AG04449 (cell line): ENCODE measurements at regions not wholly inside any gene's neighbourhood (a gene's known extent, or its start where the extent isn't known, plus 50 kb on each side); places are given as distances from the start of the nearest gene placed in this dataset.

Source experiments
- CTCF ChIA-PET: fragments of 350-600 bp; formaldehyde crosslinking; extraction: SDS; loops from one replicate; lab custom pipeline; 2021; ENCODE audit warnings: antibody characterized with exemption; lab: Yijun Ruan, JAX
- POLR2A ChIA-PET: fragments of 400-600, 350-600 bp; formaldehyde crosslinking; extraction: SDS; loops from one replicate; lab custom pipeline; 2020; ENCODE audit warnings: antibody characterized with exemption, inconsistent platforms; lab: Yijun Ruan, JAX
- DNase-seq: peaks from one replicate; pipeline ENCODE4 v3.0.0-alpha.2; 2010; ENCODE audit warnings: low read depth, low spot score
- H3K4me3 ChIP-seq: 2 replicates; pipeline ENCODE4 v1.5.1; 2011; ENCODE audit warnings: low read depth, mild to moderate bottlenecking, control low read depth, low read length
- CTCF ChIP-seq: IDR thresholded peaks from one replicate; pipeline ENCODE4 v1.5.1; 2011; ENCODE audit warnings: mild to moderate bottlenecking, moderate library complexity, low read length, control low read depth, inconsistent platforms; ENCODE audit not compliant: insufficient read depth; ENCODE audit errors: missing control alignments

DNA sequence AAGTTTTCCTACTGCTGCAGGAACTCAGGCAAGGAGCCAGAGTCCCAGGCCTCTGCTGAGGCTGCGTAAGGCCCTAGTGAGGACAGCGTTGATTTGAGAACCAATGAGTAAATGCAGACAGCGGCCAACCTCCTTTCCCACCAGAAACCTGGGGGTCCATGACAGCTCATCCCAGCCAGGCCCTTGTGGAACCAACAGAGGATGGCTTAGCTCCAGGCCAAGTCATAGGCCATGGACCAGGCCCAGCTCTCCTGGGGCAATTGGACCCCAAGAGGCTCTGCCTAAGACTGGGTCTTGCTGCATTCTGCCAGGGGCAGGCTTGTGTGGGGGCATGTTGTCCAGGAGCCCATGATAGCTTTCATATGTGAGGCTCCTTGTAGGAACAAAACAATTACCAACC lies 65.4 kb upstream of the PPP1R3C start:
- CTCF ChIA-PET = interaction anchor here (0.9 to 2.1 kb wide), 2 partner anchors 63 to 215 kb away, joined by 3 to 7 read pairs; no protein-coding TSS in a partner anchor
- no peak for TF ChIP-seq CTCF
- DNase-seq = no peak
- POLR2A ChIA-PET = no interaction called here
- H3K4me3 ChIP-seq = no peak overlapping the region

GRCh38 chr10:91694170-91694794 lies 61.4 kb upstream of the PPP1R3C start:
- CTCF ChIA-PET = interaction anchor here (0.7 to 7.3 kb wide), 34 partner anchors 9 to 410 kb away, joined by 3 to 102 read pairs (median 6); partner anchors contain the start of gene PPP1R3C
- H3K4me3 ChIP-seq = no peak overlapping the region
- TF ChIP-seq CTCF = peak; percentile 72
- no peak for DNase-seq
- POLR2A ChIA-PET = no interaction called here

- no peak overlapping the region for H3K4me3 ChIP-seq
- DNase-seq = no peak
- ChIA-PET POLR2A (no interaction called here), CTCF (interaction anchor here (0.8 to 7.3 kb wide), 9 partner anchors 27 to 394 kb away, joined by 3 to 102 read pairs (median 5); partner anchors contain the start of gene PPP1R3C)
- no peak for TF ChIP-seq CTCF
Observed at GRCh38 chr10:91691981-91692380, 59.1 kb upstream of the PPP1R3C start.

- DNase-seq = no peak
- TF ChIP-seq CTCF = no peak
- ChIA-PET POLR2A (no interaction called here), CTCF (interaction anchor here (0.8 to 7.3 kb wide), 6 partner anchors 56 to 393 kb away, joined by 3 to 102 read pairs (median 16); partner anchors contain the start of gene PPP1R3C)
- no peak overlapping the region for H3K4me3 ChIP-seq
Observed at GRCh38 chr10:91690996-91691676, 58.3 kb upstream of the PPP1R3C start.

- ChIA-PET CTCF (interaction anchor here (1.2 to 7.3 kb wide), 5 partner anchors 55 to 392 kb away, joined by 3 to 102 read pairs (median 30); partner anchors contain the start of gene PPP1R3C), POLR2A (interaction anchor here (1.2 kb wide), 1 partner anchor 58 kb away, joined by 5 read pairs; the partner anchor contains the start of gene PPP1R3C)
- no peak overlapping the region for H3K4me3 ChIP-seq
- DNase-seq = no peak
- TF ChIP-seq CTCF = no peak
Observed at GRCh38 chr10:91690412-91690811, 57.5 kb upstream of the PPP1R3C start.

- peak; percentile 45 for DNase-seq
- POLR2A ChIA-PET = interaction anchor here (1.2 kb wide), 1 partner anchor 57 kb away, joined by 5 read pairs; the partner anchor contains the start of gene PPP1R3C
- CTCF ChIA-PET = interaction anchor here (1.0 to 7.3 kb wide), 3 partner anchors 9 to 391 kb away, joined by 3 to 102 read pairs (median 30); partner anchors contain the start of gene PPP1R3C
Observed at GRCh38 chr10:91689731-91690168, 56.9 kb upstream of the PPP1R3C start.

More at GRCh38 chr10:91689731-91690168, 56.9 kb upstream of the PPP1R3C start:
- TF ChIP-seq CTCF = no peak
- no peak overlapping the region for H3K4me3 ChIP-seq
